ENCODE measurements at regions not wholly inside any gene's neighbourhood (a gene's known extent, or its start where the extent isn't known, plus 50 kb on each side); places are given as distances from the start of the nearest gene placed in this dataset.

DNA sequence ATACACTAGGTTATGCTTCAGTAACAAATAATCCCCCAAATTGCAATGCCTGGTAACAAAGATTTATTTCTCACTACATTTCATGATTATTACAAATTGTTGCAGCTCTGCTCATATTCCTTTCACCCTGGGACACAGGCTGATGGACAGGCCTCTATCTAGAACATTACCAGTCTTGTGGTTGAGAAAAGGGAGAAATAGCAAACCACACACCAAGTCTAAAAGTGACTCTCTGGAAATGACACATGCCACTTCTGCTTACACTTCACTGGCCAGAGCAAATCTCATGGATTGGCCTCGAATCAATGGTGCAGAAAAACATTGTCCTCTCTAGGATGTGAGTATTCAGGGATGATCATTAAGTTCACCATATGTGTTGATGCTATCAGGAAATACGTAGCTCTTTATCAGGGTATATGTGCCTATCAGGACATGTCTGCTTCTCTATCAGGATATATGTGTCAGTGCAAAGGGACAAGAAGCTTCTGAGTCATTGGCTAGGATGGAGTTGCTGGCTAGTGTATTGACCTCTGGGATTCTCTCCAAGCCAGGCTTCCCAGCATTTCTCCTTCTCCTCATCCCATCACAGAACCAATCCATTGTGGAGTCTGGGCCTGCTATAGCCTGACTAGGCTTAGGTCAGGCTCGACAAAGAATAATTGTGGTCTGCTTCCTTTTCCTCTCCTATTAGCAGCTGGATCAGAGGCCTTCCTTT lies 91.1 kb upstream of the CEP78 start:
- Histone ChIP-seq H3K9me3 (ENCODE audit: control insufficient read depth in 4 of 4, low read length in 3 of 4) (peaks cover 0 to 2% (median under 1%) of the 10 kb centered on the region in 4 donors), H3K4me3 (ENCODE audit: low read depth in 1 of 3, low read length in 3 of 3) (no peak overlapping the region), H3K4me1 (ENCODE audit: control insufficient read depth in 4 of 4, insufficient read depth in 4 of 4, low read length in 3 of 4) (no peaks in the 10 kb centered on the region), H3K27me3 (ENCODE audit: control insufficient read depth in 4 of 4, insufficient read depth in 4 of 4, low read length in 3 of 4) (no peaks in the 10 kb centered on the region), H3K36me3 (ENCODE audit: control insufficient read depth in 4 of 4, insufficient read depth in 3 of 4, low read depth in 1 of 4, low read length in 3 of 4) (no peaks in the 10 kb centered on the region), H3K9ac (ENCODE audit: low read depth in 1 of 2, low read length in 2 of 2) (no peak overlapping the region), H3K27ac (ENCODE audit: low read depth in 1 of 2, low read length in 2 of 2) (no peak overlapping the region)
- WGBS = 75% methylated on average over 3 of the region's 3 CpGs
- TF ChIP-seq NR2F2 (IDR thresholded peaks at IDR 0.05) (no peak), TAF1 (conservative IDR thresholded peaks at IDR 0.05) (no peak), JUND (IDR thresholded peaks at IDR 0.05) (no peak), MAX (IDR thresholded peaks at IDR 0.05) (no peak)
- TF ChIP-seq, protein P1, sequence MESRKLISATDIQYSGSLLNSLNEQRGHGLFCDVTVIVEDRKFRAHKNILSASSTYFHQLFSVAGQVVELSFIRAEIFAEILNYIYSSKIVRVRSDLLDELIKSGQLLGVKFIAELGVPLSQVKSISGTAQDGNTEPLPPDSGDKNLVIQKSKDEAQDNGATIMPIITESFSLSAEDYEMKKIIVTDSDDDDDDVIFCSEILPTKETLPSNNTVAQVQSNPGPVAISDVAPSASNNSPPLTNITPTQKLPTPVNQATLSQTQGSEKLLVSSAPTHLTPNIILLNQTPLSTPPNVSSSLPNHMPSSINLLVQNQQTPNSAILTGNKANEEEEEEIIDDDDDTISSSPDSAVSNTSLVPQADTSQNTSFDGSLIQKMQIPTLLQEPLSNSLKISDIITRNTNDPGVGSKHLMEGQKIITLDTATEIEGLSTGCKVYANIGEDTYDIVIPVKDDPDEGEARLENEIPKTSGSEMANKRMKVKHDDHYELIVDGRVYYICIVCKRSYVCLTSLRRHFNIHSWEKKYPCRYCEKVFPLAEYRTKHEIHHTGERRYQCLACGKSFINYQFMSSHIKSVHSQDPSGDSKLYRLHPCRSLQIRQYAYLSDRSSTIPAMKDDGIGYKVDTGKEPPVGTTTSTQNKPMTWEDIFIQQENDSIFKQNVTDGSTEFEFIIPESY (IDR thresholded peaks at IDR 0.05) = no peak
- DNase-seq (ENCODE audit: low spot score) = no peak

GRCh38 chr9:78144008-78144381 lies 91.9 kb upstream of the CEP78 start:
- H3K27me3 ChIP-seq (ENCODE audit: control insufficient read depth in 4 of 4, insufficient read depth in 4 of 4, low read length in 3 of 4) = no peaks in the 10 kb centered on the region
- no peak overlapping the region for H3K27ac ChIP-seq (ENCODE audit: low read depth in 1 of 2, low read length in 2 of 2)
- no peak for DNase-seq (ENCODE audit: low spot score)
- H3K36me3 ChIP-seq (ENCODE audit: control insufficient read depth in 4 of 4, insufficient read depth in 3 of 4, low read depth in 1 of 4, low read length in 3 of 4) = no peaks in the 10 kb centered on the region
- H3K4me1 ChIP-seq (ENCODE audit: control insufficient read depth in 4 of 4, insufficient read depth in 4 of 4, low read length in 3 of 4) = no peaks in the 10 kb centered on the region
- no peak for TF ChIP-seq YY1 (IDR thresholded peaks at IDR 0.05)
- TF ChIP-seq, protein P2, sequence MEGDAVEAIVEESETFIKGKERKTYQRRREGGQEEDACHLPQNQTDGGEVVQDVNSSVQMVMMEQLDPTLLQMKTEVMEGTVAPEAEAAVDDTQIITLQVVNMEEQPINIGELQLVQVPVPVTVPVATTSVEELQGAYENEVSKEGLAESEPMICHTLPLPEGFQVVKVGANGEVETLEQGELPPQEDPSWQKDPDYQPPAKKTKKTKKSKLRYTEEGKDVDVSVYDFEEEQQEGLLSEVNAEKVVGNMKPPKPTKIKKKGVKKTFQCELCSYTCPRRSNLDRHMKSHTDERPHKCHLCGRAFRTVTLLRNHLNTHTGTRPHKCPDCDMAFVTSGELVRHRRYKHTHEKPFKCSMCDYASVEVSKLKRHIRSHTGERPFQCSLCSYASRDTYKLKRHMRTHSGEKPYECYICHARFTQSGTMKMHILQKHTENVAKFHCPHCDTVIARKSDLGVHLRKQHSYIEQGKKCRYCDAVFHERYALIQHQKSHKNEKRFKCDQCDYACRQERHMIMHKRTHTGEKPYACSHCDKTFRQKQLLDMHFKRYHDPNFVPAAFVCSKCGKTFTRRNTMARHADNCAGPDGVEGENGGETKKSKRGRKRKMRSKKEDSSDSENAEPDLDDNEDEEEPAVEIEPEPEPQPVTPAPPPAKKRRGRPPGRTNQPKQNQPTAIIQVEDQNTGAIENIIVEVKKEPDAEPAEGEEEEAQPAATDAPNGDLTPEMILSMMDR (IDR thresholded peaks at IDR 0.05; ENCODE audit: low read depth, low read length, missing input control) = no peak
- TF ChIP-seq FOXA1 (IDR thresholded peaks at IDR 0.05) = no peak
- no peak for TF ChIP-seq EGR1 (IDR thresholded peaks at IDR 0.05; ENCODE audit: low read depth in 2 of 2)
- TF ChIP-seq RXRA (IDR thresholded peaks at IDR 0.05) = no peak
- no peak for TF ChIP-seq MAX (IDR thresholded peaks at IDR 0.05)
- no peak for TF ChIP-seq FOXA2 (IDR thresholded peaks at IDR 0.05)
- no peak for TF ChIP-seq SP1 (IDR thresholded peaks at IDR 0.05)
- TF ChIP-seq ATF3 (IDR thresholded peaks at IDR 0.05) = no peak
- no peak for TF ChIP-seq NR2F2 (IDR thresholded peaks at IDR 0.05)
- TF ChIP-seq, protein P1 (IDR thresholded peaks at IDR 0.05) = no peak
- TF ChIP-seq HNF4A (conservative IDR thresholded peaks at IDR 0.05) = no peak
- no peak for TF ChIP-seq GABPA (IDR thresholded peaks at IDR 0.05 in 1 of 2, conservative IDR thresholded peaks at IDR 0.05 in 1 of 2)
- no peak for TF ChIP-seq JUND (IDR thresholded peaks at IDR 0.05)
- TF ChIP-seq RAD21 (IDR thresholded peaks at IDR 0.05) = no peak
- H3K9ac ChIP-seq (ENCODE audit: low read depth in 1 of 2, low read length in 2 of 2) = no peak overlapping the region
- H3K4me3 ChIP-seq (ENCODE audit: low read depth in 1 of 3, low read length in 3 of 3) = no peak overlapping the region
- 90% methylated on average over 1 of the region's 1 CpG for WGBS
- peaks cover 0 to 2% (median under 1%) of the 10 kb centered on the region in 4 donors for H3K9me3 ChIP-seq (ENCODE audit: control insufficient read depth in 4 of 4, low read length in 3 of 4)
